HG02840 (cell line): ENCODE measurements at regions not wholly inside any gene's neighbourhood (a gene's known extent, or its start where the extent isn't known, plus 50 kb on each side); places are given as distances from the start of the nearest gene placed in this dataset.
"Not testable (repeated sequence)": the region's sequence is repeated elsewhere in the genome, so short reads cannot be mapped to it uniquely, and the experiment has no call there.

Experiments used
- ATAC-seq: cut with Tn5 transposase; IDR thresholded peaks from one replicate; pipeline ENCODE4 v1.9.1; 2021; ENCODE audit warnings: mild to moderate bottlenecking, moderate library complexity, moderate number of reproducible peaks; ENCODE audit not compliant: unreplicated experiment, low FRiP score

- ATAC-seq = no peak
Observed at GRCh38 chr3:163175970-163176369, 1679.4 kb downstream of the OTOL1 start.

DNA sequence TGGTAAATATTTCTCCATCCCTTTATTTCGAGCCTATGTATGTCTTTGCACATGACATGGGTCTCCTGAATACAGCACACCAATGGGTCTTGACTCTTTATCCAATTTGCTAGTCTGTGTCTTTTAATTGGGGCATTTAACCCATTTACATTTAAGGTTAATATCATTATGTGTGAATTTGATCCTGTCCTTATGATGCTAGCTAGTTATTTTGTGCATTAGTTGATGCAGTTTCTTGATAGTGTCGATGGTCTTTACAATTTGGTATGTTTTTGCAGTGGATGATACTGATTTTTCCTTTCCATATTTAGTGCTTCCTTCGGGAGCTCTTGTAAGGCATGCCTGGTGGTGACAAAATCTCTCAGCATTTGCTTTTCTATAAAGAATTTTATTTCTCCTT lies 1675.9 kb downstream of the OTOL1 start:
- ATAC-seq = not testable (repeated sequence)

GRCh38 chr3:163166197-163166596 lies 1669.6 kb downstream of the OTOL1 start:
- ATAC-seq = no peak

DNA sequence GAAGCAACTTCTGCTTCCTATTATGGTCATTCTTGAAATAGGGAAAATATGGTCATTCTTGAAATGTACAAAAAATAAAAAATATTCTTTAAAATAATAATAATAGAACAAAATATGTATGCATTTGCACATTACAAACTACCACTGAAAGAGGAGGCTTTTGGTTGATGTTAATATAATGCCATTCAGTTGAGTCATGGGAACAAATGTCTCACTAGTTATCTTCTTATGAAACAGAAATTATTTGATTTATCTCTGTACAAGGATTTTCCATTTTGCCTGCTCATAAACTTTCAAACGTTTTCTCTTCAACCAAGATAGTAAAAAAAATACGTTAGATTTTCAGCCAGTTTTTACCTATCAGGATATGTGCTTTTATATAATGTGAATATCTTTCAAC lies 1662.7 kb downstream of the OTOL1 start:
- no peak for ATAC-seq

GRCh38 chr3:163139600-163139999 lies 1643.0 kb downstream of the OTOL1 start:
- ATAC-seq = no peak

GRCh38 chr3:163138258-163138657 lies 1641.7 kb downstream of the OTOL1 start:
- no peak for ATAC-seq

DNA sequence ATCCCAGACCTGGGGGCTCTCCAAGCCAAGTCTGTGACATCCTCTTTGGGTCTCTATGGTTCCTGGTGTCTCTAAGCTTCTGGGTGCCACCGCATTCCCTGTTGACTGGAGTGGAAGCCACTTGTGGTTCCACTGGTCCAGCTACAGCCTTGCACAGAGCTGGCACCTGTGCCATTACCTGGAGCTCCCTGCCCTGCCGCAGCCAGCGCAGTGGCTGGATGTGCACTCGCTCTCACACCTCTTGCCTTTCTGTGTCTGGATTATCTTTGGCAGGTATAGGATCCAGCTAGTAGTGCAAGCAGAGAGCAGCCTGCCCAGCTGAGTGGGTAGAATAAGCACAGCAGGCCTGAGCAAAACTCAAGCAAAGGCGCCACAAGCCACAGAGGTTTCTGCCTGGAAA lies 1635.5 kb downstream of the OTOL1 start:
- no peak for ATAC-seq

GRCh38 chr3:163129287-163129686 lies 1632.7 kb downstream of the OTOL1 start:
- no peak for ATAC-seq

GRCh38 chr3:163126115-163126514 lies 1629.5 kb downstream of the OTOL1 start:
- ATAC-seq = no peak
